GM23338 (cell line): ENCODE measurements at regions not wholly inside any gene's neighbourhood (a gene's known extent, or its start where the extent isn't known, plus 50 kb on each side); places are given as distances from the start of the nearest gene placed in this dataset.

Experiments used
- EZH2 ChIP-seq: fragments of 200-600 bp; sonication (generic); IDR thresholded peaks from one replicate; pipeline ENCODE4 v1.8.0; 2017; ENCODE audit warnings: antibody characterized with exemption, mild to moderate bottlenecking, low read depth; ENCODE audit not compliant: unreplicated experiment
- POLR2AphosphoS5 ChIP-seq: IDR thresholded peaks from 2 replicates; pipeline ENCODE4 v1.6.1; 2016; ENCODE audit warnings: antibody characterized with exemption, low read depth
- TF ChIP-seq, protein P1 (sequence below), 2 experiments: fragments of 200-600 bp in 1 of 2; sonication (generic) in 1 of 2; conservative IDR thresholded peaks; 2 replicates each; pipeline versions ENCODE4 v1.5.1 to v1.6.1; 2016 to 2017; ENCODE audit warnings: antibody characterized with exemption in 2 of 2, low read depth in 2 of 2, mild to moderate bottlenecking in 2 of 2, moderate library complexity in 1 of 2
- TF ChIP-seq, protein P2 (sequence below): IDR thresholded peaks from one replicate; pipeline ENCODE4 v1.6.1; 2018; ENCODE audit warnings: antibody characterized with exemption; ENCODE audit not compliant: unreplicated experiment

DNA sequence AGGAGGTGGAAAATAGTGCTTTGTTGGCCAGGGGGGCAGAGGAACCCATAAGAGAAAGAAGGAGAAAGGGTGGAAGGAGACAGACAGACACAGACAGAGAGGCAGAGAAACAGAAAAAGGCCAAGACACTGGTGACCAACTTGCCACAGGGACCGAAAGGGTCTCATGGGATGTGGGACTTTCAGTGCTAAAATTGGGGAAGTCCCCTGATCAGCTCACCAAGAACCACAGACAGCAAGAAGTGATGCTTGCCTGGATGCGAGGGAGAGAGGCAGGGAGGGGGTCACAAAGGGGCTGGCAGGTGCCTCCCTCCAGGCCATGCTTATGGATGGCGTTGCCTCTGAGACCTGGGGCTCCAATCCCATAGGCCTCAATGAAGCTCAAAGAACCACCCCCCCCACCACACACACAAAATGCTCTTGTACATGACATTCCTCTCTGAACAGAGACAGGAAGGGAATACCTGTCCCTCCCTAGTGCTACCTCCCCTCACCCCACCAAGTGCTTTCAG lies 413.4 kb downstream of the MN1 start:
- TF ChIP-seq POLR2AphosphoS5 (no peak), EZH2 (no peak)
- TF ChIP-seq, protein P1, sequence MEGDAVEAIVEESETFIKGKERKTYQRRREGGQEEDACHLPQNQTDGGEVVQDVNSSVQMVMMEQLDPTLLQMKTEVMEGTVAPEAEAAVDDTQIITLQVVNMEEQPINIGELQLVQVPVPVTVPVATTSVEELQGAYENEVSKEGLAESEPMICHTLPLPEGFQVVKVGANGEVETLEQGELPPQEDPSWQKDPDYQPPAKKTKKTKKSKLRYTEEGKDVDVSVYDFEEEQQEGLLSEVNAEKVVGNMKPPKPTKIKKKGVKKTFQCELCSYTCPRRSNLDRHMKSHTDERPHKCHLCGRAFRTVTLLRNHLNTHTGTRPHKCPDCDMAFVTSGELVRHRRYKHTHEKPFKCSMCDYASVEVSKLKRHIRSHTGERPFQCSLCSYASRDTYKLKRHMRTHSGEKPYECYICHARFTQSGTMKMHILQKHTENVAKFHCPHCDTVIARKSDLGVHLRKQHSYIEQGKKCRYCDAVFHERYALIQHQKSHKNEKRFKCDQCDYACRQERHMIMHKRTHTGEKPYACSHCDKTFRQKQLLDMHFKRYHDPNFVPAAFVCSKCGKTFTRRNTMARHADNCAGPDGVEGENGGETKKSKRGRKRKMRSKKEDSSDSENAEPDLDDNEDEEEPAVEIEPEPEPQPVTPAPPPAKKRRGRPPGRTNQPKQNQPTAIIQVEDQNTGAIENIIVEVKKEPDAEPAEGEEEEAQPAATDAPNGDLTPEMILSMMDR (conservative IDR thresholded peaks at IDR 0.05; ENCODE audit: low read depth in 2 of 2), result no peak
- TF ChIP-seq, protein P2, sequence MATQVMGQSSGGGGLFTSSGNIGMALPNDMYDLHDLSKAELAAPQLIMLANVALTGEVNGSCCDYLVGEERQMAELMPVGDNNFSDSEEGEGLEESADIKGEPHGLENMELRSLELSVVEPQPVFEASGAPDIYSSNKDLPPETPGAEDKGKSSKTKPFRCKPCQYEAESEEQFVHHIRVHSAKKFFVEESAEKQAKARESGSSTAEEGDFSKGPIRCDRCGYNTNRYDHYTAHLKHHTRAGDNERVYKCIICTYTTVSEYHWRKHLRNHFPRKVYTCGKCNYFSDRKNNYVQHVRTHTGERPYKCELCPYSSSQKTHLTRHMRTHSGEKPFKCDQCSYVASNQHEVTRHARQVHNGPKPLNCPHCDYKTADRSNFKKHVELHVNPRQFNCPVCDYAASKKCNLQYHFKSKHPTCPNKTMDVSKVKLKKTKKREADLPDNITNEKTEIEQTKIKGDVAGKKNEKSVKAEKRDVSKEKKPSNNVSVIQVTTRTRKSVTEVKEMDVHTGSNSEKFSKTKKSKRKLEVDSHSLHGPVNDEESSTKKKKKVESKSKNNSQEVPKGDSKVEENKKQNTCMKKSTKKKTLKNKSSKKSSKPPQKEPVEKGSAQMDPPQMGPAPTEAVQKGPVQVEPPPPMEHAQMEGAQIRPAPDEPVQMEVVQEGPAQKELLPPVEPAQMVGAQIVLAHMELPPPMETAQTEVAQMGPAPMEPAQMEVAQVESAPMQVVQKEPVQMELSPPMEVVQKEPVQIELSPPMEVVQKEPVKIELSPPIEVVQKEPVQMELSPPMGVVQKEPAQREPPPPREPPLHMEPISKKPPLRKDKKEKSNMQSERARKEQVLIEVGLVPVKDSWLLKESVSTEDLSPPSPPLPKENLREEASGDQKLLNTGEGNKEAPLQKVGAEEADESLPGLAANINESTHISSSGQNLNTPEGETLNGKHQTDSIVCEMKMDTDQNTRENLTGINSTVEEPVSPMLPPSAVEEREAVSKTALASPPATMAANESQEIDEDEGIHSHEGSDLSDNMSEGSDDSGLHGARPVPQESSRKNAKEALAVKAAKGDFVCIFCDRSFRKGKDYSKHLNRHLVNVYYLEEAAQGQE, result no peak
